ENCODE measurements at regions not wholly inside any gene's neighbourhood (a gene's known extent, or its start where the extent isn't known, plus 50 kb on each side); places are given as distances from the start of the nearest gene placed in this dataset.

GRCh38 chr14:62030387-62030786 lies 268.2 kb downstream of the SNAPC1 start:
- no peak overlapping the region for H3K23ac ChIP-seq (ENCODE audit: low read length)
- H4K12ac ChIP-seq (ENCODE audit: low read depth, low read length) = no peak overlapping the region
- no peak overlapping the region for H3K14ac ChIP-seq (ENCODE audit: low read length)
- H3K9ac ChIP-seq (ENCODE audit: low read length) = no peak overlapping the region
- no peak overlapping the region for H3K4me2 ChIP-seq (ENCODE audit: low read length)
- no peaks in the 10 kb centered on the region for H3K4me1 ChIP-seq (ENCODE audit: control insufficient read depth in 1 of 2, insufficient read depth in 2 of 2, low read length in 2 of 2)
- H2BK120ac ChIP-seq (ENCODE audit: insufficient read depth, low read length, poor library complexity) = no peak overlapping the region
- no peaks in the 10 kb centered on the region for H3K79me2 ChIP-seq (ENCODE audit: control insufficient read depth, insufficient read depth, low read length, poor library complexity)
- no peak overlapping the region for H4K8ac ChIP-seq (ENCODE audit: low read depth, low read length)
- no peak overlapping the region for H3K4ac ChIP-seq (ENCODE audit: low read depth, low read length)
- no peaks in the 10 kb centered on the region for H3K36me3 ChIP-seq (ENCODE audit: control insufficient read depth in 1 of 2, insufficient read depth in 2 of 2, low read length in 2 of 2)
- no peaks in the 10 kb centered on the region for H3K27me3 ChIP-seq (ENCODE audit: insufficient read depth, low read length)
- DNase-seq = no peak
- H3K18ac ChIP-seq (ENCODE audit: low read length) = no peak overlapping the region
- H3K9me3 ChIP-seq (ENCODE audit: insufficient read depth, low read depth, low read length) = no peaks in the 10 kb centered on the region
- H2AFZ ChIP-seq (ENCODE audit: insufficient read depth, low read length, poor library complexity) = no peak overlapping the region
- H4K91ac ChIP-seq (ENCODE audit: low read depth, low read length) = no peak overlapping the region
- no peak overlapping the region for H3K4me3 ChIP-seq (ENCODE audit: low read depth, low read length)
- WGBS (ENCODE audit: extremely low coverage, insufficient coverage, insufficient read length) = no CpG with 5 or more reads among the region's 3 CpGs
- no peak overlapping the region for H2BK5ac ChIP-seq (ENCODE audit: low read depth, low read length, poor library complexity)
- H3K27ac ChIP-seq (ENCODE audit: low read depth, low read length) = no peak overlapping the region
- H2BK12ac ChIP-seq (ENCODE audit: low read length) = no peak overlapping the region
- H2AK5ac ChIP-seq (ENCODE audit: low read length) = no peak overlapping the region
- H3K79me1 ChIP-seq (ENCODE audit: low read length) = no peaks in the 10 kb centered on the region

GRCh38 chr14:62031504-62031903 lies 269.3 kb downstream of the SNAPC1 start:
- Histone ChIP-seq H3K79me1 (ENCODE audit: low read length) (no peaks in the 10 kb centered on the region), H3K79me2 (ENCODE audit: control insufficient read depth, insufficient read depth, low read length, poor library complexity) (no peaks in the 10 kb centered on the region), H2BK120ac (ENCODE audit: insufficient read depth, low read length, poor library complexity) (no peak overlapping the region), H2BK5ac (ENCODE audit: low read depth, low read length, poor library complexity) (no peak overlapping the region), H2BK12ac (ENCODE audit: low read length) (no peak overlapping the region), H4K8ac (ENCODE audit: low read depth, low read length) (no peak overlapping the region), H3K18ac (ENCODE audit: low read length) (no peak overlapping the region), H3K14ac (ENCODE audit: low read length) (no peak overlapping the region), H3K36me3 (ENCODE audit: control insufficient read depth in 1 of 2, insufficient read depth in 2 of 2, low read length in 2 of 2) (no peaks in the 10 kb centered on the region), H3K27me3 (ENCODE audit: insufficient read depth, low read length) (no peaks in the 10 kb centered on the region), H3K4me1 (ENCODE audit: control insufficient read depth in 1 of 2, insufficient read depth in 2 of 2, low read length in 2 of 2) (no peaks in the 10 kb centered on the region), H3K9me3 (ENCODE audit: insufficient read depth, low read depth, low read length) (no peaks in the 10 kb centered on the region), H3K9ac (ENCODE audit: low read length) (no peak overlapping the region), H2AFZ (ENCODE audit: insufficient read depth, low read length, poor library complexity) (no peak overlapping the region), H3K23ac (ENCODE audit: low read length) (no peak overlapping the region), H2AK5ac (ENCODE audit: low read length) (no peak overlapping the region), H3K4me2 (ENCODE audit: low read length) (no peak overlapping the region), H4K12ac (ENCODE audit: low read depth, low read length) (no peak overlapping the region), H3K4ac (ENCODE audit: low read depth, low read length) (no peak overlapping the region), H3K4me3 (ENCODE audit: low read depth, low read length) (no peak overlapping the region), H3K27ac (ENCODE audit: low read depth, low read length) (no peak overlapping the region), H4K91ac (ENCODE audit: low read depth, low read length) (no peak overlapping the region)
- WGBS (ENCODE audit: extremely low coverage, insufficient coverage, insufficient read length) = no CpG with 5 or more reads among the region's 3 CpGs
- no peak for DNase-seq

GRCh38 chr14:62053188-62053587 lies 291.0 kb downstream of the SNAPC1 start:
- Histone ChIP-seq H3K18ac (ENCODE audit: low read length) (no peak overlapping the region), H2AK5ac (ENCODE audit: low read length) (no peak overlapping the region), H3K4me2 (ENCODE audit: low read length) (no peak overlapping the region), H3K36me3 (ENCODE audit: control insufficient read depth in 1 of 2, insufficient read depth in 2 of 2, low read length in 2 of 2) (peaks cover 0 to 3% of the 10 kb centered on the region in 2 experiments), H3K27ac (ENCODE audit: low read depth, low read length) (no peak overlapping the region), H2AFZ (ENCODE audit: insufficient read depth, low read length, poor library complexity) (no peak overlapping the region), H3K79me2 (ENCODE audit: control insufficient read depth, insufficient read depth, low read length, poor library complexity) (no peaks in the 10 kb centered on the region), H2BK12ac (ENCODE audit: low read length) (no peak overlapping the region), H4K12ac (ENCODE audit: low read depth, low read length) (no peak overlapping the region), H3K23ac (ENCODE audit: low read length) (no peak overlapping the region), H3K14ac (ENCODE audit: low read length) (no peak overlapping the region), H3K27me3 (ENCODE audit: insufficient read depth, low read length) (no peaks in the 10 kb centered on the region), H4K91ac (ENCODE audit: low read depth, low read length) (no peak overlapping the region), H2BK120ac (ENCODE audit: insufficient read depth, low read length, poor library complexity) (no peak overlapping the region), H3K9me3 (ENCODE audit: insufficient read depth, low read depth, low read length) (peaks cover 6% of the 10 kb centered on the region), H3K4me3 (ENCODE audit: low read depth, low read length) (no peak overlapping the region), H3K4me1 (ENCODE audit: control insufficient read depth in 1 of 2, insufficient read depth in 2 of 2, low read length in 2 of 2) (no peaks in the 10 kb centered on the region), H3K9ac (ENCODE audit: low read length) (no peak overlapping the region), H4K8ac (ENCODE audit: low read depth, low read length) (no peak overlapping the region), H3K79me1 (ENCODE audit: low read length) (no peaks in the 10 kb centered on the region), H2BK5ac (ENCODE audit: low read depth, low read length, poor library complexity) (no peak overlapping the region), H3K4ac (ENCODE audit: low read depth, low read length) (no peak overlapping the region)
- WGBS (ENCODE audit: extremely low coverage, insufficient coverage, insufficient read length) = no CpG with 5 or more reads among the region's 3 CpGs
- no peak for DNase-seq

- Histone ChIP-seq H2AFZ (ENCODE audit: insufficient read depth, low read length, poor library complexity) (no peak overlapping the region), H3K9me3 (ENCODE audit: insufficient read depth, low read depth, low read length) (peaks cover under 1% of the 10 kb centered on the region), H3K79me1 (ENCODE audit: low read length) (no peaks in the 10 kb centered on the region), H3K79me2 (ENCODE audit: control insufficient read depth, insufficient read depth, low read length, poor library complexity) (no peaks in the 10 kb centered on the region), H3K14ac (ENCODE audit: low read length) (no peak overlapping the region), H3K27ac (ENCODE audit: low read depth, low read length) (no peak overlapping the region), H2BK12ac (ENCODE audit: low read length) (no peak overlapping the region), H3K4ac (ENCODE audit: low read depth, low read length) (no peak overlapping the region), H3K4me1 (ENCODE audit: control insufficient read depth in 1 of 2, insufficient read depth in 2 of 2, low read length in 2 of 2) (no peaks in the 10 kb centered on the region), H3K18ac (ENCODE audit: low read length) (no peak overlapping the region), H3K9ac (ENCODE audit: low read length) (no peak overlapping the region), H2BK5ac (ENCODE audit: low read depth, low read length, poor library complexity) (no peak overlapping the region), H3K36me3 (ENCODE audit: control insufficient read depth in 1 of 2, insufficient read depth in 2 of 2, low read length in 2 of 2) (no peaks in the 10 kb centered on the region), H4K91ac (ENCODE audit: low read depth, low read length) (no peak overlapping the region), H3K4me2 (ENCODE audit: low read length) (no peak overlapping the region), H4K12ac (ENCODE audit: low read depth, low read length) (no peak overlapping the region), H3K23ac (ENCODE audit: low read length) (no peak overlapping the region), H2AK5ac (ENCODE audit: low read length) (no peak overlapping the region), H2BK120ac (ENCODE audit: insufficient read depth, low read length, poor library complexity) (no peak overlapping the region), H4K8ac (ENCODE audit: low read depth, low read length) (no peak overlapping the region), H3K4me3 (ENCODE audit: low read depth, low read length) (no peak overlapping the region), H3K27me3 (ENCODE audit: insufficient read depth, low read length) (no peaks in the 10 kb centered on the region)
- DNase-seq = no peak
- no CpG with 5 or more reads among the region's 27 CpGs for WGBS (ENCODE audit: extremely low coverage, insufficient coverage, insufficient read length)
Measured at GRCh38 chr14:62056789-62057188, 294.6 kb downstream of the SNAPC1 start.

Measured in trophoblast cell (in vitro differentiated cells and primary cell).